Right lobe of liver (tissue), 4 donors: ENCODE measurements at regions not wholly inside any gene's neighbourhood (a gene's known extent, or its start where the extent isn't known, plus 50 kb on each side); places are given as distances from the start of the nearest gene placed in this dataset.

Experiments used
- POLR2A ChIP-seq: fragments of 450-650 bp; IDR thresholded peaks from one replicate; pipeline ENCODE4 v1.6.1; 2017; ENCODE audit warnings: antibody characterized with exemption, mild to moderate bottlenecking
- TF ChIP-seq, protein P1 (sequence below), 4 donors: fragments of 200-600 bp in 3 of 4; fragments of 450-650 bp in 1 of 4; IDR thresholded peaks; one replicate each; pipeline versions ENCODE4 v1.5.1 to v1.8.0; 2016 to 2022; ENCODE audit warnings: antibody characterized with exemption in 4 of 4, mild to moderate bottlenecking in 2 of 4
- donor health status: DM: no; HTN: no; CAD: no.
- donor health status: DM: no; HTN: no; CAD: no.
- donor health status: DM: no; HTN: yes; CAD: no.

DNA sequence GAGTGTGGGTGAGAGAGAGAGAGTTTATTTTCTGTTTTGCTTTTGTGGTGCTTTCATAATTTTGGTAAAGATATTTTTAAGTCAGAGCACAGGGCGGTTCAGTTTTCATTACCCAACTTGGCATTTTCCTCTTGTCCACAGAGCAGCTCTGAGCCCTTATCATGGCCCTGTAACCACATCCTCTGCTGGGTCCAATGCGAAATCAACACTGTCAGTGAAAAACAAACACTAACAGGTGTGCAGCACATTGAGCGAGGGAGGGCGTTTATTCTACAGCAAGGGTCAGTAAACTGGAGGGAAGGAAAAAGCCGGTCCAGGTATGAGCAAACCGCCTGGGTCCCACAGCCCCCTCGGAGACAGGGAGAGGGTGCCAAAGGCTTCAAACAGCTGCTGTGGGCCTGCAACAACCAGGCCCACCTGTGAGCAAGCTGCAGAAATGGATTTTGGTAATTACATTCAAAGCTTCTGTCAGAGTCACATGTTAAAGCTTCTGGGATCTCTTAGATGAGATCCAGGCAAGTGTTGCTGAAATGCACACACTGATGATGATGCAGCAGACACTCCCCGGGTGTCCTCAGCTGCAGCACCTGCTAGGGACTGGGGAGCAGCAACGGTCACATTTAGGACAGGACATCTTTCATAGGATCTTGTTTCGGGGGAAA, 132.7 kb upstream of the DYRK2 start:
- TF ChIP-seq, protein P1, sequence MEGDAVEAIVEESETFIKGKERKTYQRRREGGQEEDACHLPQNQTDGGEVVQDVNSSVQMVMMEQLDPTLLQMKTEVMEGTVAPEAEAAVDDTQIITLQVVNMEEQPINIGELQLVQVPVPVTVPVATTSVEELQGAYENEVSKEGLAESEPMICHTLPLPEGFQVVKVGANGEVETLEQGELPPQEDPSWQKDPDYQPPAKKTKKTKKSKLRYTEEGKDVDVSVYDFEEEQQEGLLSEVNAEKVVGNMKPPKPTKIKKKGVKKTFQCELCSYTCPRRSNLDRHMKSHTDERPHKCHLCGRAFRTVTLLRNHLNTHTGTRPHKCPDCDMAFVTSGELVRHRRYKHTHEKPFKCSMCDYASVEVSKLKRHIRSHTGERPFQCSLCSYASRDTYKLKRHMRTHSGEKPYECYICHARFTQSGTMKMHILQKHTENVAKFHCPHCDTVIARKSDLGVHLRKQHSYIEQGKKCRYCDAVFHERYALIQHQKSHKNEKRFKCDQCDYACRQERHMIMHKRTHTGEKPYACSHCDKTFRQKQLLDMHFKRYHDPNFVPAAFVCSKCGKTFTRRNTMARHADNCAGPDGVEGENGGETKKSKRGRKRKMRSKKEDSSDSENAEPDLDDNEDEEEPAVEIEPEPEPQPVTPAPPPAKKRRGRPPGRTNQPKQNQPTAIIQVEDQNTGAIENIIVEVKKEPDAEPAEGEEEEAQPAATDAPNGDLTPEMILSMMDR (IDR thresholded peaks at IDR 0.05) = no peak
- TF ChIP-seq POLR2A = no peak
